CD1c-positive myeloid dendritic cell (primary cell): ENCODE measurements at regions not wholly inside any gene's neighbourhood (a gene's known extent, or its start where the extent isn't known, plus 50 kb on each side); places are given as distances from the start of the nearest gene placed in this dataset.

Experiments used
- DNase-seq: peaks from one replicate; pipeline ENCODE4 v3.0.0-alpha.2; 2016; ENCODE audit errors: extremely low spot score

DNA sequence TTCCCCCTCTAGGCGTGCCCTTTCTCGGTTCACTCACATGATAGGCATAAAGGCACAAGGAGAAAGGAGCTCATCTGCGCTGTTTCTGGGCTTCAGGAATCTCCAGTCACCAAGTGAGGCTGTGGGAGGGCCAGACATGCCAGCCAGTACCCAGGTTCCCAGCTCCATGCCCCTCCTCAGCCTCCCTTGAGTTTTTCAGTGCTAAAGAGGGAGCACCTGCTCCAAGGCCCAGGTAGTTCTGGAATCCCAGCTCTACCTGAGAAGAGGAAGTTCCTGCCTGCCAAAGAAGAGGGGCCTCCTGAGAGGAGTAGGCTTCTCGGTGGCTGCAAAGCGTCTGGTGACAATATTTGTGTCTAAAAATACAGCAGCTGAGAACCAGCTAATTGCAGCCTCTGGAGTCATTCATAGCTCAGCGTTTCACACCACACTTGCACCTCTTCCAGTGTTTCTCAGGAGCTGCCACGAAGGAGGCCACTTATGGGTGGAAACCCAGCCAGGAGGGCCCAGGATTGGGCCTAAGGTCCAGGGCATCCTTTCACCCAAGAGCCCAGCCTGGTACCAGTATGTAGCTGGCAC, 197.4 kb downstream of the TRIM29 start:
- no peak for DNase-seq

DNA sequence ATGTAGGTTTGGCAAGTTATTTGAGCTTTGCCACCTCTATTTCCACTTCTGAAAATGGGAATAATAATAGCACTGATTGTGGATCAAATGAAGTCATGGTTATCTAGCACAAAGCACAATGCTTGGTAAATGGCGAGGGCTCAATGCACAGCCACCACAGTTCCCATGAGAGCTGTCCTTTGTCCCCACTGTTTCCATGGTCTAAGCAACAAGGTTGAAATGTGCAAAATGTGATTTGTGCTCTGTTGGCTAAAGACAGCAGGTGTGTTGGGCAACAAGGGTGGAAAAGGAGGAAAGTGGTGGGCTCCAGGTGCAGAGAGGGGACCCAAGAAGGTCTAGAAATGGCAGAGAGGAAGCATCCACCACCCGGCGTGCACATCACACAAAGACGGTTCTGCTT, 200.5 kb downstream of the TRIM29 start:
- DNase-seq: no peak

DNA sequence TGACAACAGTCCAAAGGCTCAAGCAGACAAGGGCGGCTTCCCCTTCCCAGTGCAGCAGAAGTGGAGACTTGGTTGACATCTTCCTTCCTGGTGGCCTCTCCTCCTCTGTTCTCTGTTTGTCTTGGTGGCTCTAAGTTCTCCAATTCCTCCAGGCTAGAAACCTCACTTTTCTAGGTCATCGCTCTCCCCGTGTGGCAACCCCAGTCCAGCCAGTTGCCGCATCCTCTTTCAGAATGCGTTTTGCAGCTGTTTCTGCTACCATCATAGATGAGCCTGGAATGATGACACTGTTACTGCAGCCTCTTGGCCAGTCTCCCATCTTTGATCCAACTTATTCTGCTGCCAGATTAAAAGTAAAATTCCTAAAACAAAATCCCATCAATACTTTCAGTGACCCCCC, 201.5 kb downstream of the TRIM29 start:
- DNase-seq: peak; percentile 15

DNA sequence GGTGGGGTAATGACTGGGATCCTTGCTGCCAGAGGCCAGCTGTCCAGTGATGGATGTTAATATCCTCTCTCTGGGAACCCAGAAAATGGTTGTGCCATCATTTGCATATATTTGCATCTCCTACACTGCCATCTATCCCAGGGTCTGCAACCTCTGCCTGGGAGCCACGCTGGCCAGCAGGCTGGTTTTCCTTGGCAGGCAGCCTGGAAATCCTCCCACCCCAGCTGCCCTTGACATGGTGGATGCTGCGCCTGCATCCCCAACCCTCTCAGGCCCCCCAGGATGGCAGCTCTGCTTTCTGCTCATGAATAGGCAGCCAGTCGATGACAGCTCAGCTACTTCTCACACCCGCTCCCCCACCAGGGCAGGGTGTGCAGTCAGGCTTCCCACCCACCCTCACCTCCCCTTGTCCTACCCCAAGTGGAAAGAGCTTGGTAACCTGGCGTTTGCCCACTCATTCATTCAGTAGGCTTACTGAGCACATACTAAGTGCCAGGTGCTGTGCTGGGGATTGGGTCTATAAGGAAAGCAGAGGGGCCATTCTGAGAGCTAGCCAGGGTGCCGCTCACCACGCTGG, 202.5 kb downstream of the TRIM29 start:
- no peak for DNase-seq

DNA sequence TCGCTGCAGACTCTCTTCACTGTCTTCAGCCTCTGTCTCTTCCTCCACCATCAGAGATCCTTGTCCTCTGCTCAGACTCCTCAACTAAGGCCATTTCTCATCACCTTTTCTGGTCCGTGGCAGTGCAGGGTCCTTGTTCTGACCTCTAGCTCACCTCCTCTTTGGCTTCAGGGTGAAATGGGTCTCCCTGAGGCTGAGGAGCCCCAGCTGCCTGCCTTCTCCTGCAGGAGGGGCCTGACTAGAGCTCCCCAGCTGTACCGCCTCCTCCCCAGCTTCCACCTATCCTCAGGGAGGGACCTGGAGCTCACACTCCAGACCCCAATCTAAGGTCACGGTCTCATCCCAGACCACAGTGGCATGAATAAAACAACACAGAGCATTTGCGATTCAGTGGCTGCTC, 203.0 kb downstream of the TRIM29 start:
- no peak for DNase-seq

DNA sequence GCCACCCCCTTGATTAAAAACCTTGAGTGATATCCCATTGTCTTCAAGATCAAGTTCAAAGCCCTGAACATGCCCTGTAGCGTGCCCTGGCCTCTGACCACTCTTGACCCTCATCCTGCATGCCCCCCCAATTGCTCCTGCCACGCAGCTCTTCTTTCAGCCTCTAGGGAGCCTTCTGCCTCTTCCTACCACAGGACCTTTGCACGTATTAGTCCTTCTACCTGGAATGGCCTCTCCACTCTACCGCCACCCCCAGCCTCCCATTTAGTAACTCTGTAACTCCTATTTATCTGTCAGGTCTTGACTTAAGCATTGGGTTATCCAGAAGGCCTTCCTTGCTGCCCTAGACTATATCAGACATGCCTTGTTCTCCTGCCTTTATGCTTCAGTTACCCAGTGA, 203.6 kb downstream of the TRIM29 start:
- no peak for DNase-seq

DNA sequence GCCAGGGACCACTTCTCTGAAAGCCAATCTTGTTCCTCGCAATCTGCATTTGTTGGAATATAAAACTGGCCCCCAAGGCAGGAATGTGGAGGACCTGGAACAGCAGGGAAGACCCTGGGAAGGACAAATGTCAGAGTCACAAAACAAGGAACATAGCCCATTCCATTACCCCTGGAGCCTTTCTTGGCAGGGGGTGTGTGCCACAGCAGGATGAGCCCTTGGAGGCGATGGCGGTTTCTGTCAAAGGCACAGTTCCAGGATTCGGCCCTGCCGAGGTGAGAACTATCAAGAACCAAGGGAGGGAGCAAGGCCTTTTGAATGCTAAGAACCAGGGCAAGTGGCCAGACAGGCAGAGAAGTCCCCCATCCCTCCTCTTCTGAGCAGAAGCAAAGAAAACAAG, 204.3 kb downstream of the TRIM29 start:
- DNase-seq: no peak

DNA sequence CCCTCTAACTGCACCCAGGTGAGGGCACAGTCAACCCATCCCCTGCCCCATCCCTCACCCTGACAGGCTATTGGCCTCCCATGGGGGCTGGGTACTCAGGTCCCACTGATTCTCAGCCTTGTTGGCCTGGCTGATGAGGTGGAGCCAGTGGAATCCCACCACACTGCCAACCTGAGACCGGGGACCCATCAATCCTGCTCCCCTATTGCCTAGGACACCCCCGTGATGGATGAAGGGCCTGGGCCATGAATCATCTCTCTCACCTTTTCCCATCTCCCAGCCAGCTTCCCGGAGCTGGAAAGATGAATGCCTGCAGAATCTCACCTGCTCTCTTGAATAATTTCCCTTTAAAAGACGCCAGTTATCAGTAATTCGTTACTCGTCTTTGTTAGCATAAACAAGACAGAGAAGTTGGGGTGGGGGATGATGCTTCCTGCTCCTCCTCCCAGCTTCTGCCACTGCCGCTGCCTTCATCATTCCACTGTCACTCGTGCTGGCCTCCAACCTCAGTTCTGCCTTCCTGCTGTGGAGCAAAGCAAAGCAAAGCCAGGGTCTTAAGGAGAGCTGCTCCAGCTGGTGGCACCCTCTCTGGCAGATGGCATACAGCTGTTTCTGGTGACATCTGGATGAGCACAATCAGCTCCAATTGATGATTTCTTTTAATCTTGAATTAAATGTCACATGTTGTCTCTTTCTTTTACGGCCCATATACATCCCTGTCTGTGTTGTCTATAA, 204.0 kb upstream of the NECTIN1 start:
- no peak for DNase-seq

DNA sequence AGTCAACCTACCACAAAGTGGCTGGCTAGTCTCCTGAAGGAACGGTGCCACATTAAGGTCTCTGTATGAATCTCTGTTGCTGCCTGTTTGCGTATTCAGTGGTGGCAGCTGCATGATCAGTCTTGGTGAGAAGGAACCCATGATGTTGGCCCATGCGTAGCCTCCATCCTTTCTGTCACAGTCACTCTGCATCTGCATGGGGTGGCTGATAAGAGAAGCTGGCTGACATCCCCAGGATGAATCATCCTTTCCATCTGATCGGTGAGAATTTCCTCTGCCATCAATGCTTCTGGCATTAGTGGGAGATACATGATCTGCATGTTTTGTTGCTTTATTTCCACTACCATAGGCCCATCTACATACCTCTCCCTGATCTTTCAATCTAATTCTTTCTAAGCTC, 199.0 kb upstream of the NECTIN1 start:
- DNase-seq: no peak

DNA sequence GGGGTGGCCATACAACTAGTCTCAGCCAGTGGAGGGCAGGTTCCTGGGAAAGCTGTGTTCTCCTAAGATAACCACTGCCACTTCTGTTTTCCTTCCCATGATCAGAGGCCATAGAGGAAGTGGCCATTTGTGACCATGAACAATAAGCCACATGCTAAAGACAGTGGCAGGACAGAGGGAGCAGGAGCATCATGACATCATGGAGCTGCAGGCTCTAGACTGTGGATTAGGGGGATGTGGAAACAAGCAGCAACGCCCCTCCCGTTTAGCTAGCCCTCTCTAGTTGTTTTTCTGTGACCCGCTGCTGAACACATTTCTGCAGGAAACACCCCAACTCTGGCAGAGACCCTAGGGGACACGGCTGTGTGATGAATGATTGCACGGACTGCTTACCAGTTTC, 195.0 kb upstream of the NECTIN1 start:
- DNase-seq: no peak

DNA sequence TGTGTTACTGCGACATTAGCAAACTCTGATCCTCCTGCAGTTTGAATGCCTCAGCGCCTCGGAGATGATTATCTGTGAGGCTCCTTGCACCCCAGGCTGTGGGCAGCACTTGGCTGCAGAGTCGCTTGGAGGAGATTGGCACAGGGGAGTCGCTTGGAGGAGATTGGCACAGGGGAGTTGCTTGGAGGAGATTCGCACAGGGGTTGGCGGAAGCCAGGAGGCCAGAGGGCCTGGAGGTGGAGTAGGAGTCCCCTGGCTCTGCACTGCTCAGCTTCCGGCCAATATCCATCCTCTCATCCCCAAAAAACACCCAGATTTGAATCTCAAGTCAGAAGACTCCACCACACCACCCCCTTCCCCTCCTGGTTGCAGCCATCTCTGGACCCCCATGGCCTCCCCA, 192.6 kb upstream of the NECTIN1 start:
- DNase-seq: no peak

DNA sequence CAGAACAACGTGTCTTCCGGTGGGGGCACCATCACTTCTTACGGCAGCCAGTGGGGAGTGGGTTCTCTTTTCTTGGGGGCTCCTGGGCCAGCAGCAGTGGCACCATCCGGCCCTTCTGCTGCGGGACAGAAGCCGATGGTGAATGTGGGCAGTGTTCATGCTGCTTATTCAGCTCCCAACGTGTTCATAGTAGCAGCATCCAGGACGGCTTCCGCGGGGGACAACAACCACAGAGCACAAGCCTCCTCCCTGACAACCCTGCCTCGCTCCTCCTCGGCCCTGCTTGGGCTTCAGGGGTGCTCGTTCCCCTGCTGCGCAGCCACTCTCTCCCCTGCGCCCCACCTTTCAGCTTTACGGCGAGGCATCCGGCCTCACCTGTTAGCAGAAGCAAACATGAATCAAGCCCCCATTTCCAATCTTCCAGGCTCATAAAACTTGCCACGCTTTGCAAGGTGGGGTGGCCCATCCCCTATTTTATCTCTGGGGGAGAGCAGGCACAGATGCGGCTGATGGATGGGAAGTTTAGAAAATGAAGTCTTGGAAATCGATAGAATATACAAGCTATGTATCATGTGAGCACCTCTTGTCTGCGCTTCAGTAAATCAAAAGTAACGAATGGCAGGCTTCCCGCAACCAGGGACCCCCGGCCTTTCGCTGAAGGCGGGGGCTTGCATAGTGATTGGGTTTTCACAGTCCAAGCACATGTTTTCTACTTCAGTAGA, 191.8 kb upstream of the NECTIN1 start:
- no peak for DNase-seq

DNA sequence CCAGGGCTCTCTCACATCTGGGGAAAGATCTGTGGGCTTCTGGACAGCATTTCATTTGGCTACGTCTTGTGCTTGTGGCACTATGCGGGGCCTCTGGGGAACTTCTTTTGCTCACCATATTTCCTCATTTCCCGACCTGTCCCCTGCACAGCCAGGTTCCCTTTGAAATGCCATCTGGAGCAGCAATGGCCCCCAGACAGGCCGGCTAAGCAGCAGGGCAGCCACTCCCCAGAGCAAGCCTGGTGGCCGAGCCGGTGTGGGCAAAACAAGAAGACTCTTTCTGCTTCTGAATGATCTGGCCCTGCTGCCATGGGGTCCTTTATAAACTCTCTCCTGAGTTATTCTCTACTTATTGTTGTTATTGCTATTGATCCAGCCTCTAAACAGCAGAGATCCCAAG, 190.7 kb upstream of the NECTIN1 start:
- no peak for DNase-seq

DNA sequence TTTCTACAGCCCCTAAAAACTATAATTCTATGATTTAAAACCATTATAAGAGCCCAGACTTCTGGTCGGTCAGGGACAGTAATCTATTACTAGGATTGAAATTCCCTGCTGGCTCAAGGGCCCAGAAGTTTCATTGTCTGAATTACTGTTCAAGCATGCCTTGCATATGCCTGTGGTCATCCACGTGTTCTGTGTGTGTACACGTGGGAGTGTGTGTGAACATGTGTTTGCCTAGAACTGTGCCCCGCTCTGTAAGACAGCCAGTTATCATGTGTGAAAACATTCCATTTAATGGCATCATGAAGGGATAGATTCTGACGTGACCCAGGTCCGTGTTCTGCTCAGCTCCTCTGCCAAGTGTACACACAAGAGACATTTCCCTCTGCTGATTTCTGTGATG, 189.3 kb upstream of the NECTIN1 start:
- no peak for DNase-seq

DNA sequence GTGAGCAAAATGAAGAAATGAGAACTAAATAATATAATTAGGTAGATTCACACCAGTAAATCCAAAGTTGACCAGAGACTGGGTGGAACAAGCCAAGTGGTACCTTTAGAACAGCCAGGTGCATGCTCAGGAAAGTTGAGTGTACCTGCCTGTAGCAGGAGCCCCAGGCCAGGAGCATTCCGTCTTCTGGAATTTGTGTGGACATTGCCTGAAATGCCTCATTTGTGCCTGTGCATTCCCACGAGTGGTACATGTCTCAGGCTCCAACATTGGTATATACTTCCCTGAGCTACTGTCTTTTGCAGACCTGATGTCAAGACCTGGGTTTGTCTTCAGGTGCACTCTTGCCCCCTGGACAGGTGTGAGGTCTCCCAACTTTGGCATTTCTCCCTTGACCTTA, 187.6 kb upstream of the NECTIN1 start:
- no peak for DNase-seq

DNA sequence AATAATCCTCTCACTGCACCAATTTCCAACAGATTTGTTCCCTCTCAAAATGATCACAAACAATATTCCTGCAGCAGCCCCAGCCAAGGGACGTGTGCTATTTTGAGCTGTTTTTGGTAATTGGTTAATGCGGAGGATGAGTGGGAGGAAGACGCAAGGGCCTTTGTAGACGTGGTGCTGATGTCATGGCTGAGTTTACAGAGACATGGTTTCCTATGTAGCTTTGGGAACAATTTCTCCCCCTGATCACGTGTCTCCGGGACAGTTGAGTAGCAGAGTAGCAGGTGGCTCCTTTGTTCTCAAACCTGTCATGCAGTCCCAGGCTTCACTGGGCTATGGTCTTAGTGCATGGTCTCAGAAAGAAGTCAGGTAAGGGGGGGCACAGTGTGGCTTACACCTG, 183.2 kb upstream of the NECTIN1 start:
- no peak for DNase-seq

DNA sequence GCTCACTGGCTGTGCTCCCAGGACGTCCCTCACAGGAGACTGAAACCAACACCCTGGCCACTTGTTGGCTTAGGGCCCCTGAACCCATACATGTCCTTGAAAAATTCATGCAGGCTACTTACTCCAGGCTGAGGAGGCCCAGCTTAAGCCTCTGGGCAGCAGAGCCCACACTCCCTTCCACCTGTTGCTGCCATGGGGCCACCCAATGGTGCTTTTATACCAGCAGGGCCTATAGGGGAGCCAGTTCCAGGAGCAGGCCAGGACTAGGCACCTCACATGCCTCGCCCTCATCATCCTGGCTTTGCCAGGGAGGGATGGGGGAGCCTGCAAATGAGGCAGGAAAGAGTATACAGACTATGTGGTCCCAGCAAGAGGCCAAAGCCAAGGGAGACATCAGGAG, 181.7 kb upstream of the NECTIN1 start:
- DNase-seq: no peak

DNA sequence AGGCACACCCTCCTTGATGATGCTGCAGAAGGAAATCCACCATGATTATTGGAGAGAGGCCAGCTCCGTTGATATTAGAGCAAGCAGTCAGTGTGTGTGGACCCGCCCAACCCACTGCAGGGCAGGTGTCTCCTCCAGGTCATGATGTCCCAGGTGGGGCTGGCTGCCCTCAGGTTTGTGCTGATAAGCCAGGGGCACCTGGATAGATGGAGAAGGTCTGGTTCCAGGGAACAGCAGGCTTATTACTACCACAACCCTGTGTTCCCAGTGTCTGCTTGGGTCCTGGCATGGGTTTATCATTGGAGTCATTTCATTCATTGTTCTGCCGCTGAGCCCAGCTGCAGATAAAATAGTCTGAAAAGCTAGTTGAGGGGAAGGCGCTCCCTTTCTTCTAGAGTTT, 181.1 kb upstream of the NECTIN1 start:
- no peak for DNase-seq

DNA sequence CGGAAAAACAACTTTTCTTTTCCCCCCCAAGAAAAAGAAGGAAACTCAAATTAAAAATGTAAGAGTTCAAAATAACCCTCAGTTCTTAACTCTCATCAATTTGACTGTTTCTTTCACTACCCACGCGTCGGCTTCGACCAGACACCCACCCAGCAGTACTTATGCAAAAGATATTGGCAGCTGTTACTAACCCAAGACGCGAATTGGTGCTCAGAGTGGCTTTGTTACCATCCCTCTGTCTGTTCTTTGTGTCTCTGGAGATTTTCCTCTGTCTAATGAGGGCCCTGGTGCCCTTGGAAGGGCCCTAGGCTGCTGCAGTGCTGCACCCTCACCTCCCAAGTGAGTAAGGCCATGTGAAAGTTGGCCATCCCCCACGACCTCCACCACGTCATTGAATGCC, 180.5 kb upstream of the NECTIN1 start:
- DNase-seq: no peak

DNA sequence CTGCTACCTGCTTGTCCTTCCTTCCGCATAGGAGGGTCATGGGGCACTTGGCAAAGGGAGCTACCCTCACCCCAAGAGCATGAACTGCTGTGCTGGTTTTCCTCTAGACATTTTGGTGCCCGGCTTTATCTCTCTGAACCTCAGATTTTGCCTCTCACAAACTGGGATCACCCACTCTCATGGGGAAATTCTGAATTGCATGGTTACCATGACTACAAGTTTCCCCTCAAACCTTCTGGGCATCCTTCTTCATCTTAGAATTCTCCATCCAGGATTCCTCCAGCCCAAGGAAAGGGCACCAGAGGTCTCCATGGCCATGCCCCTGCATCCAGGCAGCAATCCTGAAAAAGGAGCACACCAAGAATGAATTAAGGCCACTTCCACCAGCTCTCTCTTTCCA, 180.1 kb upstream of the NECTIN1 start:
- no peak for DNase-seq

DNA sequence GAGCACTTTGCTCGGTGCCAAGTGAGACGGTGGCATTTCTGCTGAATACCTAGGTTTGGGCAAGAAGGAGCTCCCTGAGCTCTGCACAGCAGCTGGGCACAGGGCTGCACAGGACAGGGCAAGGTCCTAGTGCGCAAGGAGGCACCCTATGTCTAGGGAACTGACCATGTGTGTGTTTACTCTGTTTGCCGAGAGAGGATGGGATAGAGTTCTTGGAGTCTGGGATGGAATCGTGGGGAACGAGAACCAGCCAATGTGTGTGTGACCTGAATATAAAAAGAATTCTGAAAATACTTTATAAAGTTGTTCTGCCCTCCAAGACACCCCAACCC, 179.5 kb upstream of the NECTIN1 start:
- DNase-seq: no peak

DNA sequence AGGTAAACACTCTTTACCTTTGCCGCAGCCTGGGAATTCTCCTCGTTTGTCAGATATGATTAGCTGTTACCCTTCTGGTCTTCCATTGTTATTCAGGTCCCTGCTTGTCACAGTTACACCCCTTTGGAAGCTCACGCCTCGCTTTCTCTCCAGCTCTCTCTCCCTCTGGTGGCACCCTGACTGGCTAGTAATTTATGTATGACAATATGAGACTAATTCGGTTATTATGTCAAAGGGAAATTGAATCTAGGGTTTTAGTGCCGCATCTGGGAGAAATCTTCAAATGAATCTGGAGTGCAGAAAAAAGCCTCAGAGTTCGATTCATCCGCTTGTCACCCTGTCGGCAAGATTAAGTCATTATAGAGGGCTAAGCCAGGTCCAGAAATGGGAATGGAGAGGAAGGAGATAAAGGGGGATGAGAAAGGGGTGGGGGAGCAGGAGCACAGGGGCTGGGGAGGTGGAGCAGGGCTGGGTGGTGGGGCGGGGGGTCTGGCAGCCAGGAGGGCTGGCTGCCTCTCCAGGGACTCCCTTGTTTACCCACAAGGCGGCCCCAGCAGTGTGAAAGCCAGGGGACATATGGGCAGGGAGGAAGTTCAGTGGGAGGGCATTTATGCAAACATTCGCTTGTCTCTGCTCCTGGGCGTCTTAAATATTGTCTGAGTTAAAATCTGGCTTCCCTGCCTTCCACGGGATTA, 179.0 kb upstream of the NECTIN1 start:
- no peak for DNase-seq
